ENCODE measurements at regions not wholly inside any gene's neighbourhood (a gene's known extent, or its start where the extent isn't known, plus 50 kb on each side); places are given as distances from the start of the nearest gene placed in this dataset.
A peak's percentile ranks its signal among the peaks of the same experiment; 100 is the strongest.

DNA sequence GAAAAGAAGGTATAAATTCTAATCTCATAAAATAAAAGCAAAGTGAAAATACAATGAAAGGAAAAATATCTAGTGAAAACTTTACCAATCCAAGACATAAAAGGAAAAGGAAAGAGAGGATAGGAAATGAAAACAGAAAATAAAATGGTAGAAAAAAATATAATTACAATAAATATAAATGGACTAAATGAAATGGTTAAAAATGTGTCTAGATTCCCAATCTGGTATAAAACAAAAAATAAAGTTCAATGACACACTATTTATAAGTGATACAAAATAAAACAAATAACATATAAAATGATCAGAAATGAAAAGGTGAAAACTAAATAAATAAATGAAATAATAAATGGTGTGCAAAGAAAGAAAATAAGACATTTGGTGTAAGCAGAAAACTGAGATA, 516.4 kb upstream of the RORB start:
- no peak overlapping the region for H3K4me3 ChIP-seq (ENCODE audit: low read depth, low read length)
- TF ChIP-seq, protein P1, sequence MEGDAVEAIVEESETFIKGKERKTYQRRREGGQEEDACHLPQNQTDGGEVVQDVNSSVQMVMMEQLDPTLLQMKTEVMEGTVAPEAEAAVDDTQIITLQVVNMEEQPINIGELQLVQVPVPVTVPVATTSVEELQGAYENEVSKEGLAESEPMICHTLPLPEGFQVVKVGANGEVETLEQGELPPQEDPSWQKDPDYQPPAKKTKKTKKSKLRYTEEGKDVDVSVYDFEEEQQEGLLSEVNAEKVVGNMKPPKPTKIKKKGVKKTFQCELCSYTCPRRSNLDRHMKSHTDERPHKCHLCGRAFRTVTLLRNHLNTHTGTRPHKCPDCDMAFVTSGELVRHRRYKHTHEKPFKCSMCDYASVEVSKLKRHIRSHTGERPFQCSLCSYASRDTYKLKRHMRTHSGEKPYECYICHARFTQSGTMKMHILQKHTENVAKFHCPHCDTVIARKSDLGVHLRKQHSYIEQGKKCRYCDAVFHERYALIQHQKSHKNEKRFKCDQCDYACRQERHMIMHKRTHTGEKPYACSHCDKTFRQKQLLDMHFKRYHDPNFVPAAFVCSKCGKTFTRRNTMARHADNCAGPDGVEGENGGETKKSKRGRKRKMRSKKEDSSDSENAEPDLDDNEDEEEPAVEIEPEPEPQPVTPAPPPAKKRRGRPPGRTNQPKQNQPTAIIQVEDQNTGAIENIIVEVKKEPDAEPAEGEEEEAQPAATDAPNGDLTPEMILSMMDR (IDR thresholded peaks at IDR 0.05; ENCODE audit: control insufficient read depth, extremely low read depth, insufficient read depth) = no peak
- no peak for DNase-seq (ENCODE audit: low read depth)

DNA sequence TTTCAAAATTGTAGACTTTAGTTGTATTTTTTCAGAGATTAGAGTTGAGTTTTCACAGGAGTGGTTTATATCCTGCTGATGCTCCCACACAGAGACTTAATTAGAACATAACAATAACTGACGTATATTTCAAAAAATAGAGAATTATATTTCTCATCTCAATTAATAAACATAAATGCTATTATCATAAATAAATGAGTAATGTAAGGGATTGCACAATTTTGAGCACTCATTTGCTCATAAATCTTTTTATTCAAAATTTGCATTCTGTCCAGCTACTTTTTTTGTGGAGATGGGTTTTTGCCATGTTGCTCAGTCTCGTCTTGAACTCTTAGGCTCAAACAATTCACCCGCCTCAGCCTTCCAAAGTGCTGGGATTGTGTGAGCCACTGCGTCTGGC, 515.7 kb upstream of the RORB start:
- no peak for DNase-seq (ENCODE audit: low read depth)
- no peak overlapping the region for H3K4me3 ChIP-seq (ENCODE audit: low read depth, low read length)
- TF ChIP-seq, protein P1 (IDR thresholded peaks at IDR 0.05; ENCODE audit: control insufficient read depth, extremely low read depth, insufficient read depth) = no peak

DNA sequence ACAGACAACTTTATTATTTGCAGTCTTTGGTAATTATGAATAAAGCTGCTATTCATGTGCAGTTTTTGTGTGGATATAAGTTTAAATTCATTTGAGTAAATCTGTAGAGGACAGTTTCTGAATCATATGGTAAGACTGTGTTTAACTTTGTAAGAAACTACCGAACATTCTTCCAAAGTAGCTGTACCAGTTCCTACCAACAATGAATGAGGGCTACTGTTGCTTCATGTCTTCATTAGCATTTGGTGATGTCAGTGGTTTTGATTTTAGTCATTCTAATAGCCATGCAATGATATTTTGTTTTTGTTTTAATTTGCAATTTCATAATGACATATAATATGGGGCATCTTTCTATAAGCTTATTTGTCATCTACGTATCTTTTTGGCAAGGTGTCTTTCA, 501.3 kb upstream of the RORB start:
- TF ChIP-seq, protein P1 (IDR thresholded peaks at IDR 0.05; ENCODE audit: control insufficient read depth, extremely low read depth, insufficient read depth) = no peak
- DNase-seq (ENCODE audit: low read depth) = no peak
- no peak overlapping the region for H3K4me3 ChIP-seq (ENCODE audit: low read depth, low read length)

DNA sequence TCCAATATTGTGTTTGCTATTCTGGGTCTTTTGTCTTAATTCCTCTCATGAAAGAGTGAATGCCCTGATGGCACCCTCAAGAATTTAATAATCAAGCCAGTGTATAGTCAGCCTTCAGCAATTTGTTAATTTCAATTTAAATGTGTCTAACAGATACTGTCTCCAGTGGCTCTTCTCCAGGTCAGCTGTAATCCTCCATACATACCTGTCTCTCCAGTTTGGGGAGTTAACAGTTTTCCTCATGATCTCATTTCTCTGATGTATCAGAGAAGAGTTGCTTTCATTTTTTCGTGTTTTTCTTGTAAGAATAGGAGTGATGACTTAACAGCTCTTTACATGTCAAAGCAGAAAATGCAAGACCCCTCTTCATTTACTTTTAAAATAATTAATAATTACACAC, 500.3 kb upstream of the RORB start:
- peak; percentile 7 for DNase-seq (ENCODE audit: low read depth)
- H3K4me3 ChIP-seq (ENCODE audit: low read depth, low read length) = no peak overlapping the region
- TF ChIP-seq, protein P1 (IDR thresholded peaks at IDR 0.05; ENCODE audit: control insufficient read depth, extremely low read depth, insufficient read depth) = no peak

DNA sequence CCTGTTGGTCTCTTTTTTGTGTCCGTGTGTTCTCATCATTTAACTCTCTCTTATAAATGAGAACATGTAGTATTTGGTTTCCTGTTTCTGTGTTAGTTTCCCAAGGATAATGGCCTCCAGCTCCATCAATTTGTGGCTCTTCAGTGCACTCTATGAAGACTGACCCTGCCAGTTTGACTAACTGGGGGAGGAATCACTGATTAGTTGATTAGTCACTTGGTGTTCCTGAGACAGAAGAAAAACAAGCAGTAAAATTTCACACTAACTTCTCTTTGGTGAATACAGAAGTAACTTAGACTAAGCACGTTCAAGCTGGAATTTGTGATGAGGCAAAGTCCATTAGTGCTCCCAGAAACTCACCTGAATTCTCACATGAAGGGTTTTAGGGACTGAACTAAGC, 495.8 kb upstream of the RORB start:
- DNase-seq (ENCODE audit: low read depth) = no peak
- TF ChIP-seq, protein P1 (IDR thresholded peaks at IDR 0.05; ENCODE audit: control insufficient read depth, extremely low read depth, insufficient read depth) = no peak
- H3K4me3 ChIP-seq (ENCODE audit: low read depth, low read length) = no peak overlapping the region

DNA sequence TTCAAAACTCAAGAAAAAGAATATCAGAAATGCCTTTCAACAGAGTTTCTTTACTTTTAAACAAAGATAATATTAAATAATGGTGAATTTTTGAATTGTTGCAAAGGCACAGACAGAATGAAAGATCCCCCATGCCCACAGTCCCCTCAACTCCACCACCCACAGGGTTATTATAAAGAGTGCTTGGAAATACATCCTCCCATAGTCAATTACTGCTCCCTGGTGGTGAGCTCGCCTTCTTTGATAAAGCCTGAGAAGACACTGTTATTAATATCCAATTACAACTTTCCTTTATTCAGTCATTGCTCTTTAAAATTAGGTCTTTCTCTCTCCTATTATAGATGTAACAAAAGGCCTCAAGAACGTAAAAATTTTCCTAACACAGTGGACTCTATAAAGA, 490.2 kb upstream of the RORB start:
- DNase-seq (ENCODE audit: low read depth) = peak; percentile 7
- no peak overlapping the region for H3K4me3 ChIP-seq (ENCODE audit: low read depth, low read length)
- TF ChIP-seq, protein P1 (IDR thresholded peaks at IDR 0.05; ENCODE audit: control insufficient read depth, extremely low read depth, insufficient read depth) = peak; percentile 62

DNA sequence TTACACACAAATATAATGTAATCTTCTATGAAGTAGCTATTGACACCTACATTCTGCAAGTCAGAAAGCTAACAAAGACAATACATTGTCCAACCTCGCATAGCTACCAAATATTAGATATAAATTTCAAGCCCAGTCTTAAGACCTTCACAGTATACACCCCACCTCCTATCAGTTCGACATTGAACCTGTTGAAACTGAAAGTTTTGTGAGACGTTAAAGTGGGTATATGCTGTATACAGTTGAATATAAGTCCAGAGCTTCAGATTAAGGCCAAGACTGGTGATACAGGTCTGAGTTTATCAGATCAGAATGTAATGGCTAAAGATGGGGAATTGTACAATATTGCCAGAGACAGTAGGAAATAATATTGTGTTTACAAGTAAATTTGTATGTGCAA, 489.3 kb upstream of the RORB start:
- no peak for DNase-seq (ENCODE audit: low read depth)
- H3K4me3 ChIP-seq (ENCODE audit: low read depth, low read length) = no peak overlapping the region
- TF ChIP-seq, protein P1 (IDR thresholded peaks at IDR 0.05; ENCODE audit: control insufficient read depth, extremely low read depth, insufficient read depth) = no peak

All from LNCaP clone FGC (cell line).